ENCODE measurements at regions not wholly inside any gene's neighbourhood (a gene's known extent, or its start where the extent isn't known, plus 50 kb on each side); places are given as distances from the start of the nearest gene placed in this dataset.
"Not testable (repeated sequence)": the region's sequence is repeated elsewhere in the genome, so short reads cannot be mapped to it uniquely, and the experiment has no call there.

GRCh38 chr3:162984746-162985145 lies 1488.1 kb downstream of the OTOL1 start:
- DNase-seq (ENCODE audit: low read depth, low spot score), result no peak

GRCh38 chr3:162987085-162987794 lies 1490.6 kb downstream of the OTOL1 start:
- DNase-seq (ENCODE audit: low read depth, low spot score), result not testable (repeated sequence)

GRCh38 chr3:162992741-162993140 lies 1496.1 kb downstream of the OTOL1 start:
- DNase-seq (ENCODE audit: low read depth, low spot score), result no peak

- DNase-seq (ENCODE audit: low read depth, low spot score), result no peak
These were observed 1497.6 kb downstream of the OTOL1 start for GRCh38 chr3:162994165-162994564.

- DNase-seq (ENCODE audit: low read depth, low spot score), result no peak
These were observed 1499.8 kb downstream of the OTOL1 start for GRCh38 chr3:162996368-162996767.

GRCh38 chr3:162998205-162998604 lies 1501.6 kb downstream of the OTOL1 start:
- DNase-seq (ENCODE audit: low read depth, low spot score), result no peak

GRCh38 chr3:163011596-163011995 lies 1515.0 kb downstream of the OTOL1 start:
- no peak for DNase-seq (ENCODE audit: low read depth, low spot score)

GRCh38 chr3:163016251-163016650 lies 1519.6 kb downstream of the OTOL1 start:
- no peak for DNase-seq (ENCODE audit: low read depth, low spot score)

- no peak for DNase-seq (ENCODE audit: low read depth, low spot score)
These were observed 1521.5 kb downstream of the OTOL1 start for GRCh38 chr3:163018067-163018466.

GRCh38 chr3:163018664-163019063 lies 1522.1 kb downstream of the OTOL1 start:
- no peak for DNase-seq (ENCODE audit: low read depth, low spot score)

GRCh38 chr3:163019260-163019659 lies 1522.7 kb downstream of the OTOL1 start:
- no peak for DNase-seq (ENCODE audit: low read depth, low spot score)

- DNase-seq (ENCODE audit: low read depth, low spot score), result no peak
These were observed 1537.0 kb downstream of the OTOL1 start for GRCh38 chr3:163033652-163034051.

GRCh38 chr3:163039636-163040035 lies 1543.0 kb downstream of the OTOL1 start:
- DNase-seq (ENCODE audit: low read depth, low spot score), result no peak

- DNase-seq (ENCODE audit: low read depth, low spot score), result no peak
These were observed 1546.5 kb downstream of the OTOL1 start for GRCh38 chr3:163043074-163043473.

- no peak for DNase-seq (ENCODE audit: low read depth, low spot score)
These were observed 1549.3 kb downstream of the OTOL1 start for GRCh38 chr3:163045945-163046344.

GRCh38 chr3:163048881-163049280 lies 1552.3 kb downstream of the OTOL1 start:
- no peak for DNase-seq (ENCODE audit: low read depth, low spot score)

GRCh38 chr3:163056874-163057497 lies 1560.4 kb downstream of the OTOL1 start:
- DNase-seq (ENCODE audit: low read depth, low spot score), result no peak

GRCh38 chr3:163058031-163058854 lies 1561.6 kb downstream of the OTOL1 start:
- no peak for DNase-seq (ENCODE audit: low read depth, low spot score)

GRCh38 chr3:163071713-163072112 lies 1575.1 kb downstream of the OTOL1 start:
- no peak for DNase-seq (ENCODE audit: low read depth, low spot score)
